ENCODE measurements at regions not wholly inside any gene's neighbourhood (a gene's known extent, or its start where the extent isn't known, plus 50 kb on each side); places are given as distances from the start of the nearest gene placed in this dataset.

GRCh38 chr2:147759536-147759935, 85.3 kb upstream of the ACVR2A start:
- H3K4me3 ChIP-seq (replicated peaks in 1 of 4; ENCODE audit: control extremely low read depth in 1 of 4, insufficient read depth in 1 of 4, low read depth in 3 of 4, low read length in 4 of 4), result no peak overlapping the region
- no peaks in the 10 kb centered on the region for H3K4me1 ChIP-seq (ENCODE audit: control insufficient read depth, extremely low read depth, insufficient read depth, low read length)
- H3K4me2 ChIP-seq (ENCODE audit: extremely low read depth, insufficient read depth, low read length), result no peak overlapping the region
- H4K20me1 ChIP-seq (ENCODE audit: control insufficient read depth, extremely low read depth, insufficient read depth, low read length), result no peaks in the 10 kb centered on the region
- no peak overlapping the region for H2AFZ ChIP-seq (ENCODE audit: low read length)
- no peaks in the 10 kb centered on the region for H3K79me2 ChIP-seq (ENCODE audit: control insufficient read depth, insufficient read depth, low read length)
- TF ChIP-seq EZH2 (IDR thresholded peaks at IDR 0.05; ENCODE audit: low read length, missing control alignments), result no peak
- no peak for TF ChIP-seq CTCF (conservative IDR thresholded peaks at IDR 0.05 in 1 of 2, IDR thresholded peaks at IDR 0.05 in 1 of 2; ENCODE audit: low read depth in 1 of 2, low read length in 2 of 2)
- H3K27me3 ChIP-seq (ENCODE audit: control insufficient read depth, insufficient read depth, low read length), result no peaks in the 10 kb centered on the region
- no peaks in the 10 kb centered on the region for H3K36me3 ChIP-seq (ENCODE audit: control insufficient read depth, insufficient read depth, low read length)
- no peak overlapping the region for H3K9ac ChIP-seq (ENCODE audit: insufficient read depth, low read length)
- DNase-seq (ENCODE audit: low read depth in 2 of 2), result no peak
- no peak overlapping the region for H3K27ac ChIP-seq (ENCODE audit: insufficient read depth, low read length)
- H3K9me3 ChIP-seq (ENCODE audit: control insufficient read depth, insufficient read depth, low read depth, low read length), result no peaks in the 10 kb centered on the region

DNA sequence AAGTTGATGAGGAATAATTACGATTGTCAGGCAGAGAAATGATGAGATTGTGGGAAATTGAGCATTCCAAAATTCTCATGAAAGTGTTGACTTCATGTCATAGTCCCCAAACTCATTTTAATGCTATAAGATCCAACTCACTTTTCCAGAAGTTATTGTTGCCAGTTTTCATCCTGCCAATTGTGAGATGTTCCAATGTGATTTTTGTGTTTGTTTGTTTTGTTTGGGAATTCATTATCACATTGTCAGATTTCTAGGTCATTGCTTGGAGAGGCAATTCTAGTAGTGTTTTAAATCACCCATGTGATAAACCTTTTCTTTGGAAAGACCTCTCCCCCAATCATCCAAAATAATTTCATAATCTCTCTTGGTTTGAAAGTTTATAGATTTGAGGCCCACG, 86.0 kb upstream of the ACVR2A start:
- no peak for DNase-seq (ENCODE audit: low read depth in 2 of 2)
- Histone ChIP-seq H3K9ac (ENCODE audit: insufficient read depth, low read length) (no peak overlapping the region), H3K36me3 (ENCODE audit: control insufficient read depth, insufficient read depth, low read length) (no peaks in the 10 kb centered on the region), H4K20me1 (ENCODE audit: control insufficient read depth, extremely low read depth, insufficient read depth, low read length) (no peaks in the 10 kb centered on the region), H3K27ac (ENCODE audit: insufficient read depth, low read length) (no peak overlapping the region), H3K79me2 (ENCODE audit: control insufficient read depth, insufficient read depth, low read length) (no peaks in the 10 kb centered on the region), H3K4me1 (ENCODE audit: control insufficient read depth, extremely low read depth, insufficient read depth, low read length) (no peaks in the 10 kb centered on the region), H3K4me3 (replicated peaks in 1 of 4; ENCODE audit: control extremely low read depth in 1 of 4, insufficient read depth in 1 of 4, low read depth in 3 of 4, low read length in 4 of 4) (no peak overlapping the region), H3K27me3 (ENCODE audit: control insufficient read depth, insufficient read depth, low read length) (no peaks in the 10 kb centered on the region), H3K9me3 (ENCODE audit: control insufficient read depth, insufficient read depth, low read depth, low read length) (no peaks in the 10 kb centered on the region), H2AFZ (ENCODE audit: low read length) (no peak overlapping the region), H3K4me2 (ENCODE audit: extremely low read depth, insufficient read depth, low read length) (no peak overlapping the region)
- TF ChIP-seq EZH2 (IDR thresholded peaks at IDR 0.05; ENCODE audit: low read length, missing control alignments) (no peak), CTCF (conservative IDR thresholded peaks at IDR 0.05 in 1 of 2, IDR thresholded peaks at IDR 0.05 in 1 of 2; ENCODE audit: low read depth in 1 of 2, low read length in 2 of 2) (no peak)

DNA sequence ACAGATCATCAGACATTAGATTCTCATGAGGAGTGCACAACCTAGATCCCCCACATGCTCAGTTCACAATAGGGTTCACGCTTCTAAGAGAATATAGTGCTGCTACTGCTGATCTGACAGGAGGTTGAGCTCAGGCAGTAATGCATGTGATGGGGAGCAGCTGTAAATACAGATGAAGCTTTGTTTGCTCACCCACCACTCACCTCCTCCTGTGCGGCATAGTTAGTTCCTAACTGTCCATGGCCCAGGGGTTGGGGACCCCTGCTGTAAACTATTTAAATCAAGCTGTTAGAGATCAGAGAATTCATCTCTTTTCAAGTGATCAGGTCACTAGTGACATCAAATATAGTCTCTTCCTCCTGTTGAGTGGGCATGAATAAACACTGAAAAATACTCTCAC, 88.8 kb upstream of the ACVR2A start:
- no peaks in the 10 kb centered on the region for H4K20me1 ChIP-seq (ENCODE audit: control insufficient read depth, extremely low read depth, insufficient read depth, low read length)

More for the DNA sequence above, 88.8 kb upstream of the ACVR2A start:
- Histone ChIP-seq H3K9ac (ENCODE audit: insufficient read depth, low read length) (no peak overlapping the region), H3K27me3 (ENCODE audit: control insufficient read depth, insufficient read depth, low read length) (no peaks in the 10 kb centered on the region), H3K36me3 (ENCODE audit: control insufficient read depth, insufficient read depth, low read length) (no peaks in the 10 kb centered on the region), H2AFZ (ENCODE audit: low read length) (no peak overlapping the region), H3K4me1 (ENCODE audit: control insufficient read depth, extremely low read depth, insufficient read depth, low read length) (no peaks in the 10 kb centered on the region), H3K9me3 (ENCODE audit: control insufficient read depth, insufficient read depth, low read depth, low read length) (no peaks in the 10 kb centered on the region), H3K27ac (ENCODE audit: insufficient read depth, low read length) (no peak overlapping the region), H3K79me2 (ENCODE audit: control insufficient read depth, insufficient read depth, low read length) (no peaks in the 10 kb centered on the region), H3K4me2 (ENCODE audit: extremely low read depth, insufficient read depth, low read length) (no peak overlapping the region), H3K4me3 (replicated peaks in 1 of 4; ENCODE audit: control extremely low read depth in 1 of 4, insufficient read depth in 1 of 4, low read depth in 3 of 4, low read length in 4 of 4) (no peak overlapping the region)
- DNase-seq (ENCODE audit: low read depth in 2 of 2), result no peak
- no peak for TF ChIP-seq CTCF (conservative IDR thresholded peaks at IDR 0.05 in 1 of 2, IDR thresholded peaks at IDR 0.05 in 1 of 2; ENCODE audit: low read depth in 1 of 2, low read length in 2 of 2)
- no peak for TF ChIP-seq EZH2 (IDR thresholded peaks at IDR 0.05; ENCODE audit: low read length, missing control alignments)

All from fibroblast of lung (primary cell).